ENCODE measurements at regions not wholly inside any gene's neighbourhood (a gene's known extent, or its start where the extent isn't known, plus 50 kb on each side); places are given as distances from the start of the nearest gene placed in this dataset.
"Not testable (repeated sequence)": the region's sequence is repeated elsewhere in the genome, so short reads cannot be mapped to it uniquely, and the experiment has no call there.

- no peak for DNase-seq (ENCODE audit: low spot score)
- intact Hi-C loops (cut with DNase I), result no loop called here
Observed at GRCh38 chr1:41997153-41997552, 78.4 kb upstream of the HIVEP3 start.

GRCh38 chr1:41995441-41996130 is 76.9 kb upstream of the HIVEP3 start:
- intact Hi-C loops (cut with DNase I), result no loop called here

DNA sequence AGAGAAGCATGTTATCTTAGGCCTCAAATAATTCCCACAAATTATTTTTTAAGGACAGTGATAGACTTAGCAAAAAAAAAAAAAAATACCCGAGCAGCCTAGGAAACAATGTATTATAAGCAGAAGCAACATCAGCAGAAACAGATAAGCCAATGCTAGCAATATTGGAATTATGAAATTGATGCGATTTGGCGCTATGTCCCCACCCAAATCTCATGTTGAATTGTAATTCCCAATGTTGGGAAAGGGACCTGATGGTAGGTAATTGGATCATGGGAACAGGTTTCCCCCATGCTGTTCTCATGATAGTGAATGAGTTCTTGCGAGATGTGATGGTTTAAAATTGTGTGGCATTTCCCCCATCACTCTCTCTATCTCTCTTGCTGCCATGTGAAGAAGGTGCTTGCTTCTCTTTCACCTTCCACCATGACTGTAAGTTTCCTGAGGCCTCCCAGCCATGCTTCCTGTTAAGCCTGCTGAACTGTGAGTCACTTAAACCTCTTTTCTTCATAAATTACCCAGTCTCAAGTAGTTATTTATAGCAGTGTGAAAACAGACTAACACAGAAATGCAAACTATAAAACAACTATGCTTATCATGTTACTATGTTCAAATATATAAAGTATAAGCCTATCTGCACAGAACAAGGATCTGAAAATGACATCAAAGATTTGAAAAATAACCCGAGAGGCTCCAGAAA is 75.6 kb upstream of the HIVEP3 start:
- DNase-seq (ENCODE audit: low spot score), result no peak
- intact Hi-C loops (cut with DNase I), result no loop called here

More at GRCh38 chr1:41995441-41996130, 76.9 kb upstream of the HIVEP3 start:
- DNase-seq (ENCODE audit: low spot score), result no peak

- DNase-seq (ENCODE audit: low spot score), result no peak
- intact Hi-C loops (cut with DNase I), result no loop called here
Observed at GRCh38 chr1:41983451-41983850, 64.7 kb upstream of the HIVEP3 start.

- intact Hi-C loops (cut with DNase I), result no loop called here
- no peak for DNase-seq (ENCODE audit: low spot score)
Observed at GRCh38 chr1:41981796-41982195, 63.1 kb upstream of the HIVEP3 start.

DNA sequence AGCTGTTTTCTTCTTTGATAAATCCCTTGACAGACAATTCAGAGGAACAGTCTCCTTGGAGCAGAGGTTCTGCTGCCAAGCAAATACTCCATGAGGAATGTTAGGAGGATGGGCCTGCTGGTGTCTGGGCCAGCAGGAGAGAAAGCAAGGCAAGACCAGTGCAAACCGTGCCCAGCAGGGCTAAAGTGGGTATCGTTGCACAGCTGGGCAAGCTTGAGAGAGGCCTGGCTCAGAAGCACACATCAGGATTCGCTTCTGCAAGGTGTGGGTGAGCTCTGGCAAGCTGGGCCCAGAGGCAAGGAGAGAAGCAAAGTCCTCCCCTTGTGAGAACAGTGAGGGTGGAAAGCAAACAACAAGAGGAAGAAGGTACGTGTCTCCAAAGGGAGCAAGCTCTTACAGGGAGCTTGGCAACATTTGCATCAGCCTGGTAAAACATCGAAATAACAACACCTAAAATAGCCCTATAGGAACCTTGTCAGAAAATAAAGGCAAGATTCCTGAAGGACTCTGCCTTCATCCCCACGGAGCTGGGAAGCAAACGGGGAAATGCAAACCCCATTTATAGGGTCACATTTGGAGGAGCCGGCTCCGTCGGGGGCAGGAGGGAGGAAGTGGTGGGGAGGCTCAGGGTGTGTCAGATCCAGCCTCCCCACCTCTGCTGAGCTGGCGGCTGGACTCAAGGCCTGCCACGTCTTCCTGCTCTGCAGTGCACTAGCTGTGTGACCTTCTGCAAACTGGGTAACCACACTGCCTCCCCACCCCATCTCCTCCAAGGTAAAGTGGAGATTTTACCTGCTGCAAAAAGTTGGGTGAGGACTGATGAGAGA is 62.3 kb upstream of the HIVEP3 start:
- intact Hi-C loops (cut with DNase I), result no loop called here
- DNase-seq (ENCODE audit: low spot score), result no peak

GRCh38 chr1:41978986-41979385 is 60.3 kb upstream of the HIVEP3 start:
- intact Hi-C loops (cut with DNase I), result no loop called here
- DNase-seq (ENCODE audit: low spot score), result no peak

DNA sequence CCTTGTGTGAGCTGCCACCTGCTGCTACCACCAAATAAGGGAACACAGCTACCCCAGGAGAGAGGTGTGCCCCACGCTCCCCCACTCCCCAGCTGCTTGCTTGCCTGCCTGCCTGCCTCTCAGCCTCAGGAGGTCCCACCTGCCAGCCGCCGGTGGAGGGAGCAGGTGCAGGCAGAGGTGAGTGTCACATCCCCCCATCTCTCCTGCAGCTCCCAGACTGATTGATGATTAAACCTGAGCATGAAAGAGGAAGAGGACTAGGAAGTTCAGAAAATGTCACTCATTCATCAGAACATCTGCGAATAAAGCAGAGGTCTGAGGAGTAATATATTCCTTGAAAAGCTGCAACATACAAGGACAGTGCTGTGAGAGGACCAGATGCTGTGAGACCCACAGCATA is 58.6 kb upstream of the HIVEP3 start:
- DNase-seq (ENCODE audit: low spot score), result no peak

GRCh38 chr1:41976671-41977070 is 57.9 kb upstream of the HIVEP3 start:
- no peak for DNase-seq (ENCODE audit: low spot score)
- intact Hi-C loops (cut with DNase I), result no loop called here

More for the DNA sequence above, 58.6 kb upstream of the HIVEP3 start:
- intact Hi-C loops (cut with DNase I), result no loop called here

- DNase-seq (ENCODE audit: low spot score), result no peak
- intact Hi-C loops (cut with DNase I), result no loop called here
Observed at GRCh38 chr1:41975850-41976569, 57.3 kb upstream of the HIVEP3 start.

DNA sequence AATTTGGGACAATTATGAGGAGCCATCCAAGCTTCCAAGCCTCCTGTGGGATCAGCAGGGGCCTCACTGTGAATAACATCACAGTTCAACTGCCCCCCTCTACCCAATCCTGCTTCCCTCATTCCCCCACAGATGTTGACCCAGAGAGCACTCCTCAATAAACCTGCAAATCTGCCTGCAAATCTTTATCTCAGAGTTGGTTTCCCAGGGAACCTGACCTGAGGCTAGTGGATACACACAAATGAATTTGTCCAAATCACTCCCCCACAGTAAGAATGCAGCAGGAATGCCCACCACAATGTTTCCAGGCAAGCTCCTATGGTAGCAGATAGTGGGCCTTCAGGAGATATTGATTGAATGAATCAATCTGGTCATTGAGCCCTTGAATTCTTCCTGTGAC is 56.4 kb upstream of the HIVEP3 start:
- intact Hi-C loops (cut with DNase I), result no loop called here
- no peak for DNase-seq (ENCODE audit: low spot score)

- intact Hi-C loops (cut with DNase I); DNase-seq (ENCODE audit: low spot score): not testable (repeated sequence)
Observed at GRCh38 chr1:41968557-41968956, 49.8 kb upstream of the HIVEP3 start.
